CD4-positive, alpha-beta T cell treated with Interleukin-21 for 1 hour (primary cell): ENCODE measurements at regions not wholly inside any gene's neighbourhood (a gene's known extent, or its start where the extent isn't known, plus 50 kb on each side); places are given as distances from the start of the nearest gene placed in this dataset.
"Not testable (repeated sequence)": the region's sequence is repeated elsewhere in the genome, so short reads cannot be mapped to it uniquely, and the experiment has no call there.

ENCODE experiments used
- DNase-seq: peaks from one replicate; pipeline ENCODE4 v3.0.0-alpha.2; 2020

DNA sequence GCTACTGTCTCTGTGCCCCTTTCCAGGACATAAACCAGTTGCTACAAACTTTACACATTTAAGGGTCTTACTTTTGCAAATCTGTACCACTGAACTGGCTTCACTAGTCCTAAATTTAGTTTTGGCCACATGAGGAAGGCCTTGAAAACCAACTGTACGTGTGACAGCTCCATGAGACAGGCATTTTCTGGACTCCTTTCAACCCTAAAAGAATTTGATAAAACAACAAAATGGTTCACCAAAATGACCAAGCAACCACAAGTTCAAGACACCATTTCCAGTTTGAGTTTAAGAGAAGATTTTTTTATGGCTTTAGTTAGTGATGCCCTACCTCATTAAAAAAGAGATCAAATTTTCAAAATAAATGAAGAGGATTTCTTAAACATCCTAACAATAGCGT is 246.4 kb downstream of the ZNF674 start:
- no peak for DNase-seq

DNA sequence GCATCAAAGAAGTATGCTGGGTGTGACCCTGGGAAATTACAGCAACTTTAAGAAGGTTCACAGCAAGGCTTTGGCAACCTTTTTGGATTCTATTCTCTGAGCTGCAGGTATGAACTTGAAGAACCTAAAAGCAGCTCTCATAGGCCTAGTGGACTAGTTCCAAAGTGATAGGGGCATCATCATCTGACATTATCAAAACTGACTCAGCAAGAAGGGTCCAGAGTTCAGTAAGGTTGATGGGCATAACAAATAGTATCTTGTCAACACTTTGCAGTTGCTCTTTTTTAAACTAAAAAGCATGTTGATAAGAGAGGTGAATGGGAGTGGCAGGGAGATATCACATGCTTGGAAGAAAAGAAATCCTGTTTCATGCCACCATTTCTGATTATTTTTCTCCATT is 249.3 kb downstream of the ZNF674 start:
- DNase-seq = no peak

DNA sequence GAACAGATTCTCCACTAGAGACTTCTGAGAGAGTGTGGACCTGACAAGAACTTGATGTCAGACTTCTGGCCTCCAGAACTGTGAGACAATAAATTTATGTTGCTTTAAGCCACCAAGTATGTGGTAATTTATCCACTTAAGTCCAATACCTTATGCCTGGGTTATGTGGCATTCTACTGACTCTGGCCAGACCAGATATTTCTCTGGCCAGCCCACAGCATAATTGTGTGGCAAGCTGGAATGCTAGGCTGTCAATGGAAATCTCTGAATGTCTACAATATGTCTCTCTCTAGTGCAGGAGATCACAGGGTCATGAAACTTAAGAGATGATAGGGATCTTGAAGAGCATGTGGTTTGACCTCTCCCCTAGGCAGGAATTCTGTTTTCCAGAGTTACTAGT is 251.0 kb downstream of the ZNF674 start:
- DNase-seq = no peak

DNA sequence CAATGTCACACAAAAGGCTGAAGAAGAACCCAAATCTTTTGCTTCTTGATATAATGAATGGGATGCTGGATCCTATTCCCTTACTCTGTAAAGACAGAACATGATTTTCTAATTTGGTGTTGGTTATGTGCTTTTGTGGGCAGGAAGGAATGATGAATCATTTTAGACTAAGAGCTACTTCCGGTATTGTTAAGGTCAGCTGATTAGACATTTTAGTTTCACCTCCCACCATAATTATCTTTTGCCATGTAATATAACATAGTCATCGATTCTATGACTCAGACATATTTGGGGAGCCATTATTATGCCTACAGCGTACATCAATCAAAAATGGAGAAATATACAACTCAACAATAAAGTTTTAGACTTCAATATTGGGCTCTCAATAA is 265.3 kb downstream of the ZNF674 start:
- DNase-seq = no peak

DNA sequence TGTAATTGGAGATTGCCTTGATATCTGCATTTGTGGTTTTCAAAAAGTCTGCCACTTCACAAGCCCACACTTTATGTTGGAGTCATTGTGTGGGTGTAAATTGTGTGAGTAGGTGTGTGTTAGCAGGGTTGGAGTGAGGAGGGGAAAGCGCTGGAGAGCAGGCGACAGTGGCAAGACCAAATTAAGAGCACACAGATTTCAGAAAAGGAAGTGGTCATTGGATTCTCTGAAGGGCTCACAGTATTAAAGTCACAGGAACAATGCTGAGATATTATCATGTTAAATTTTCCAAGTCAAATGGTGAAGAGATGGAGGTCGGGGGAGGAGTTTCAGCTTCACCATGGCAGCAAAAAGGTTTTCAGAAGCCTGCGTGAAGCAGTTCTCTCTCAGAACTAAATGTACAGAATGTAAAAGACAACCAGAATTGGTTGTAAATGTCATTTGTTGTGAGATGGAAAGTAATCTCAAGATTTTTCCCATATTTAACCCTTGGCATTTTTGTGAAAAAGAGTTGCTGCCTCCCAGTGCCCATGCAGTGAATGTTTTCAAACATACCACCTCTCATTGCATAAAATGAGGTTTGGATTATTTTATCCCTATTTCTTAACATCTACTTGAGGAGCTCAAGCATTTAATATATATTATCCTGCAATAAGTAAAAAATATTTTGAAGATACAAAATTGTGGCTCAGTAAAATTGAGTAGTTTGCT is 265.9 kb downstream of the ZNF674 start:
- DNase-seq = no peak

DNA sequence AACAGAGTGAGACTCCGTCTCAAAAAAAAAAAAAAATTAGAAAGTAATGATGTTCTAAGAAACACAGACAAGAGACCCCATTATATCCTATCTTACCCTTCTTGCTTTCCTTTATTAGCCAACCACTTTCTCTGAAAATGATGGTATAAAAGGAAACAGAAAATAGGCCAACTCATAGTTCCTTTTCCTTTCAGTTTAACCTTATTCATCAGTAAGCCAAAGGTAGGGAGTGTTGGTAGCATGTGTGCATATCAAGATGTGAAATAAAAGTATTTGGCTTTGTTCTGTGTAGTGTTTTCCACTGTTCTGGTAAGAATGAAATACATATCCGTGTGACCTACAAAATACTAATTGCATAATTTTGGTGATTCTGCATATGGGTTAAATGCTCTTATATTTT is 266.6 kb downstream of the ZNF674 start:
- no peak for DNase-seq

DNA sequence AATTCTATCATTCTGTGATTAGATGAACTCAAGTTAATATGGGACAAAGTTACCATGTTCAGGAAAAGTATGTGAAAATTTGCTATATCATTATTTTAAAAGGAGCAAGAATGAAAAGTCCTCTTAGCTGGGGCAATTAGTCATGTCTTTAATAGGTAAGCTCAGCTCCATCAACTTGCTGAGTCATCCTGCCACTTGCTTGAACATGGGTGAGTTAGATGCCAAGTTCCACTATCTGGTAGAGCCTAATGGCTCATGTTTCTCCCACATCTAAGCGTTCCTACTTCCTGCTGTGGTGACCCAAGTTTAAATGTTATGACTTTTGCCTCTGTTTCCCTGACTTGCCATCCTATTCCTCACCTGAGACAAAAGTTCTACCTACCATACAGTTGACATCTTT is 276.8 kb downstream of the ZNF674 start:
- no peak for DNase-seq

DNA sequence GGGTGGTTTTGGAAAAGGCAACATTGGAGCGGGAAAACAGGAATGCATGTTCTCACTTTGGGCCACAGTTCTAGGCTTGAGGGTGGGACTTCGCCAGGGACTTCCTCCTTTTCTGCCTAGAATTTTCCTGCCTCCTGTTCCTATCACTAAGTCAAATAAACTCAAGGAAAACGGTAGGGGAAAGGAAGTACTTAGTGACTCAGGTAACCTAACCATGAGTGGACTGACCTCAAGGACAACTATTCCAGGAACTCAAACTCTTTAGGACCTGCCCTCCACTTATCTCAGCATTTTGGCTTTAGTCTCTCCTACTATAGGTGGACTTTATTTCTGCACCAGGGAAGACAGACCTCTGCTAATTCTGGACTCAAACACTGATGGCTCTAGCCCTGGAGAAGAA is 281.7 kb downstream of the ZNF674 start:
- DNase-seq = no peak

DNA sequence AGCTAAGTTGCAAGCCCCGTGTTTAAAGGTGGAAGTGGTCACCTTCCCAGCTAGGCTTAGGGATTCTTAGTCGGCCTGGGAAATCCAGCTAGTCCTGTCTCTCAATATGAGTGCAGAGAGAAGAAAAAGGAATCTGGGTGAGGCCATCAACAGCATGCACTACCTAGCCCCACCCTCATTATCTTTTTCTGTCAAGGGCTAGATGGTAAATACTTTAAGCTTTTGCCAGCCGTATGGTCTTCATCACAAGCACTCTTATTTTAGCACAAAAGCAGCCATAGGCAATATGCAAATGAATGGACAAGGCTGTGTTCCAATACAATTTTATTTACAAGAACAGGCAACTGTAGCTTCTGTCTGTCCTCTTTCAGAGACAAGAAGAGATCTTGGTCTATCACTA is 282.9 kb downstream of the ZNF674 start:
- no peak for DNase-seq

DNA sequence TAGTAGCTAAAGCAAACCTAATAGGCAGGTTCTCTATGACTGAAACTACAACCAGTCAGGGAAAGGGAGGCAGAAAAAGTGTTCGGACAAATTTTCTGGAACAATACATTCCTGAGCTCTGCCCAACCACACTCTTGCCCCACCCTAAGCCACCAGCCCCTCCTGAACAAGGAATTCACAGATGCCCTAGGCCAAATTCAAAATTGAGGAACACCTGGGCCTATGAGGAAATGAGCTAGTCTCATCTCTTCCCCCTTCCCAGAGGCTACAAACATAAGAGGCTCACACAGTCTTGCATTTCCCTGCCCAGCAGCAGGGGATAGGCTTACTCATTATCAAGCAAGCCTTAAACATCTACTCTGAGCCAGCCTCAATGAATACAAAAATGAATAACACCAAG is 284.7 kb downstream of the ZNF674 start:
- no peak for DNase-seq

DNA sequence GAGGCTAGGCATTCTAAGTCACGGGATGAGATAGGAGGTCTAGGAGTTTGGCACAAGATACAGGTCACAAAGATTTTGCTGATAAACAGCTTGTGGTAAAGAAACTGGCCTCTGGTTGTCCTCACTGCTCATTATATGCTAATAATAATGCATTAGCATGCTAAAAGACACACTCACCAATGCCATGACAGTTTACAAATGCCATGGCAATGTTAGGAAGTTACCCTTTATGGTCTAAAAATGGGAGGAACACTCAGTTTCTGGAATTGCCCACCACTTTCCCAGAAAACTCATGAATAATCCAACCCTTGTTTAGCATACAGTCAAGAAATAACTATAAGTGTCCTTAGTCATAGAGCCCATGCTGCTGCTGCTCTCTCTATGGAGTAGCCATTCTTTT is 286.9 kb downstream of the ZNF674 start:
- DNase-seq = no peak

DNA sequence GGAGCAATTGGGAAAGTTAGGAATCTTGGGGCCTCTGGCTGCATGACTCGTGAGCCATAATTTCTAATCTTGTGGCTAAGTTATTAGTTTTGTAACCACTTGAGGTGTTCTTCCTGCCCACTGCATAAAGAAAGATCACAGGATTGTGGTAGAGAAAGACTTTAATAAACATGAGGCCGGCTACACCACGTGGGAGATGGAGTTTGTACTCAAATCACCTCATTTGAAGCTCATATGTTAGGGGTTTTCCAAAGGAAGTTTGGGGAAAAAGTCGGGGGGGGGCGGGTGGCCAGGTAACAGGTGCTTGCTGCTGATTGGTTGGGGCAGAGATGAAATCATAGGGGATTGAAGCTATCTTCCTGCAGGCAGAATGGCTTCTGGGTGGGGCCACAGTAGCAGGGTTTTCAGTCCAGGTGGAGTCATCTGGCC is 287.8 kb downstream of the ZNF674 start:
- peak; percentile 33 for DNase-seq

DNA sequence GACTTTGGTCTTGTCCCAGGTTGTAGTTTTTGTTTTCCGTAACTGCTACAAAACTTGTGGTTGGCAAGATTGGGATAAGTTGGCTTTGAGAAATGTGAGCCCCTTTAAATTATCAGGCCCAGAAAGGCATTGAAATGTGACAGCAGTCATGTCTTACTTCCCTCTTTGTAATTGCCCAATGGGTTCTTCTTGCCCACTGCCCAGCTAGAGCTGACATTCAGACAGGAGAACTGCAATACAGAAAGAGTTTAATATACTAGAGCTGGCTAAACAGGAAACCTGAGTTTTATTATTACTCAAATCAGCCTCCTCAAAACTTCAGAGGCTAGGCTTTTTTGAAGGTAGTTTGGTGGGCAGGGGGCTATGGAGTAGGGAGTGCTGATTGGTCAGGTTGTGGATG is 288.3 kb downstream of the ZNF674 start:
- DNase-seq = no peak

DNA sequence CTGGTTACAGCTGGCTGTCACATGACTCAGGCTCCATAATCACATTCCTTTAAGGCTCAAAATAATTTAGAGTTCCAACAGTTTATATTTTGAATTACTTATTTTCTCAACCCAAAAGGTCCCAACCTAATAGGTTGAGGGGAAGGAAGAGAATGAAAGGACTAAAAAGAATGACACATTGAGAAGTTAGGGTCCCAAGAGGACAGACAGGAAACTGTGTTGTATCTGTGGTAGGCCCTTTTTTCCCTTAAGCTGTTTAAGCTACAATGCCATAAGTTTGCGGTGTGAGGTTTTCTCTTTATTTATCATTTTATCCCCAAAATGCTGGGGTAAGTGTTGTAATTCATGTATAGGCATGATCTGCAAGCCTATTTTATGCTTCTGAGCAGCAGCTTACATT is 290.2 kb downstream of the ZNF674 start:
- DNase-seq = no peak

DNA sequence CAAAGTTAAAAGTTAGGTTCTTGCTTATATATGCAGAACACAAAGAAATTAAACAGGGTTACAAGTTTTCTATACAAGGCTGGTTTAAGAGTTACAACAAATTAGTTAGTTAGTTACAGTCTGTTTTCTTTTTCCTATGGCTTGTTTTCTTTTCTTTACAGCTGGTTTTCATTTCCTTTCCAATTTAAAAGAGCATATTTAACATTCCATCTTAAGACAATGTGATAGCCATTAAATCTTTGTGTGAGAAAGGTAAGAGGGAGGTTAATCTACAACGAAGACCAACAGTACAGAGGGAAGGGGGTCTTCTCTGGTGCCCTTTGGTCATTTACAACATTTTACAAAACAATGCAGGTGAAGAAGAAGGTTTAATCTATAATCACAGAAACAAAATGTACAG is 290.6 kb downstream of the ZNF674 start:
- DNase-seq = no peak

DNA sequence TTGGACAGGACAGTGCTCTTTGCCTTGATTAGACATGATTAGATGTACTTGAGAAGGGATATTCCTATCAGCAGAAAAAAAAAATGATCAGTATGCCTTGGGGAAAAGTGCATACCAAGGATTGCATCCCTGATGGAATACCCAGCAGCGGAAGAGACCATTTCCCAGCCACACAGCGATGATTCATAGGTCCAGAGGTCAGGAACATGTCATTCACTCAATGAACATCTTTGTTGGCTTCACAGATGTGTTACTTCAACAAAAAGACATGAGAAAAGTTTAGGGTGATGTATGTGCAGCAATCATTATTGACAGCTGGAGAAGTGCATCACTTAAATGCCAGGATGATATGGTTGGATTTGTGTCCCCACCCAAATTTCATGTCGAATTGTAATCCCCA is 293.5 kb downstream of the ZNF674 start:
- no peak for DNase-seq

DNA sequence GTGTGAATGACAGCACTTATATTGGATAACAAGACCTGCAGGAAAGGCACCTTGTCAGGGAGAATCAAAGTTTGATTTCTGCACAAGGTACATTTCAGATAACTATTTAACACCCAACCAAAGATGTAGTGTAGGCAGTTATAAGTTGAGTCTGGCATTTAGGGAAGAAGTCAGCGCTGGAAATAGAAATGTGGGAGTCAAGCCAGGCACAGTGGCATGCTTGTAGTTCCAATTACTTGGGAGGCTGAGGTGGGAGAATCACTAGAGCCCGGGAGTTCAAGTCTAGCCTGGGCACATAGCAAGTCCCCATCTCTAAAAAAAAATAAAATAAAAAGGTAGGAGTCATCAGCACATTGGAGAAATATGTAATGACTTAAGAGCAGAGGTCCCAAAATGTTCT is 295.1 kb downstream of the ZNF674 start:
- DNase-seq = no peak

DNA sequence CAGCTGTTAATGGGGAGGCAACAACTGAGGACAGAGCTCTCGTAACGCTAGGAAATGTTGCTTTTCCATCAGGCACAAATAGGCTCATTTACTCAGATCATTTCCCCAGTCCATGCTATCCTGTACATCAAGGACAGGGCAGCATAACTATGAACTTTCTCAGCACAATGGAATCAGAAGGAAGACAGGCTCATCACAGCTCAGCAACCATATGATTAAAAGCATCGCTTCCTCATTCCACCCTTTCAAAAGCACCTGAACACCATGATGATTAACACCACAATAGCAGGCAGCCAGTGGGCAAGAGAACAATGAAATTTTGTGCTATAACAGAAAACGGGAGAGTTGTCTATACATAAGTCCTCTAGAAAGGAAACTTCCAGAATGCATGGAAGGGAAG is 297.8 kb downstream of the ZNF674 start:
- no peak for DNase-seq

DNA sequence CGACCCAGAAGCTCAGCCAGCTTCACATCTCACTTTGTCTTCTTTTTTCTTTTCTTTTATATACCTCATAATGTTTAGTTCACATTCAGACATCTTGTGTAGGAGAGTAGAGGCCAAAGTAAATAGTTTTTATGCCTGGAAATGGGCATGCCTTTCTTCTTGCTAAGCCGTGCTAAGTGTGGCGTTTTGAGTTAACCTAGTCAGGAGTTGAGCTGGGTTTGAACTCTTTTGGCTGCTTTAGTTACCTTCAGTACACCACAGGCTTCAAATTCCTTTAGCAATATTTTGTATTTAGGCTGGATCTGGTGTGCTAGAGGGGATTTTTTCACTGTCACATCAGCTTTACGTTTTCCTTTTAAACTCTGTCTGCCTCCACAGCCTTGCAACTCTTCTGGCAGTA is 300.8 kb downstream of the ZNF674 start:
- no peak for DNase-seq

DNA sequence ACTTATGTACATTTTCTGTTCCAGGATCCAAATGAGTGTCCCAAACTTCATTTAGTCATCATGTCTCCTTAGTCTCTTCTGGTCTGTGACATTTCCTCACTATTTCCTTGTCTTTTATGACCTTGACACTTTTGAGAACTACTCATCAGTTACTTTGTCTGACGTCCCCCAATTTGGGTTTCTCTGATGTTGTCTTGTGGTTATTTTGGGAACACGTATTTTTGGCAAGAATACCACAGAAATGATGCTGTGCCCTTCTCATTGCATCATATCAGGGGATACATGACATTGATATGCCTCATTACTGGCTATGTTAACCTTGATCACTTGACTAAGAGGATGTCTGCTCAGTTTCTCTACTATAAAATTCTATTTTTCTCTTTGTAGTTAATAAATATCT is 308.8 kb downstream of the ZNF674 start:
- DNase-seq = no peak

DNA sequence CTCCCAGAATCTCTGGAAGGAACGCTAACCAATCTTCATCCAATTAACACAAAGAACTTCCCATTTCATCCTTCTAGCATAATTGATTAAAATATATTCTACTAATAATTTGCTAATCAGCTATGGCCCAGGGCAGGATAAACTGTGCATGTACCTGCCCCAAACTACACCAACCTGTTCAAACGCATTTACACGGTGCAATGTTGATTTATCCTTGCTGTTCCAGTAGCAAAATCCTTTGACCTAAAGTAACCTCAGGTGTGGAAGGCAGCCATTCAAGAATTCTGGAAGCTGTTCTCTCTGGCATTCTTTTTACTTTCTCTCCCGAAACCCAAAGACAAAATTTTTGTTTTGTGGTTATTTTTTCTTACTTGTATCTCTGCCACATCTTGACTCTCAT is 309.4 kb downstream of the ZNF674 start:
- DNase-seq = no peak

DNA sequence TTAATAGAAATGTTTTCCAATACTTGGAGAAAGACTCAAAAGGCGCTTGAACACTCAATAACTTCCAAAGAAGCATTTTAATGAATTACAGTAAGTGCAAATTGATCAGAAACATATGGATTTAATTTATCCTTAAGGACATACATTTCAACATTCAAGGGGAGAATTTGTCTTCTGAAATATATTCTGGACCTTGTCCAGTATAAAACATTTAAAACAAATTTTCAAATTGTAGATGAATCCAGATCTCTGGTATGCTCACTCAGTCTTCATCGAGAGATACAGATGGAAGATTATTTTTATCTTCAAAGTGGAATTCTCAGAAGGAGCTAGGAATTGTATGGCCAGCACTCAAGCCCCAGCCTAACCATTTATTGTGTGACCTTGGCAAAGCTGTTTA is 310.4 kb downstream of the ZNF674 start:
- no peak for DNase-seq

DNA sequence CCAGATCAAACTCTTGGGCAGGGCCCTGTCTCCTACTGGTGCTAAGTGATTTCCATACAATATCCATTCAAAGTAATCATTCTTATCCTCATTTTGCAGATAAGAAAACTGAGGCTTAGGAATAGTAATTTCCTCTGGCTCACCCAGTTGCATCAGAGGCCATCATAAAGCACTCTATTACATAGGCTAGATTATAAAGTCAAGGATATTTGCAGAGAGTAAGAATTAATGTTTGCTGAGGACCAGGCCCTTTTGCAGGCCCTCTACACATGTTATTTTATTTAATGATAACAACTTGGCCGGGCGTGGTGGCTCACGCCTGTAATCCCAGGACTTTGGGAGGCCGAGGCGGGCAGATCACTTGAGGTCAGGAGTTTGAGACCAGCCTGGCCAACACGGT is 316.8 kb downstream of the ZNF674 start:
- no peak for DNase-seq

DNA sequence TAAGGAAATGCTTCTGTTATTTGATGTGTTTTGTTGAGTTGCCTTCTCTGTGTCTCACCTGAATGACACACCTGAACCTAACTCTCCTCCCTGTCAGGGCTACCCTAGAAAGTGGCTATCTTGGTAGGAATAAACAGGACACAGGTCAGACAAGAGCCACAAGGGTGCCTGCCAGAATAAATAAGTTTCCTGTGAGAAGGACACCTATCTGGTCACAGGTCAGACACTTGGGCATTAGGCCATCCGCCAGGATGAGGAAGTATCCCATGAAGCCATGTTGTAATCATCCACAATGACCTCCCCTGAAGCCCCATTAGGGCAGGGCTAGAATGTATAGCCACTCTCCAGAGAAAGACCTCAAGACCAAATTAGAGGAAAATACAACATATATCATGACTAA is 318.8 kb downstream of the ZNF674 start:
- DNase-seq = no peak

DNA sequence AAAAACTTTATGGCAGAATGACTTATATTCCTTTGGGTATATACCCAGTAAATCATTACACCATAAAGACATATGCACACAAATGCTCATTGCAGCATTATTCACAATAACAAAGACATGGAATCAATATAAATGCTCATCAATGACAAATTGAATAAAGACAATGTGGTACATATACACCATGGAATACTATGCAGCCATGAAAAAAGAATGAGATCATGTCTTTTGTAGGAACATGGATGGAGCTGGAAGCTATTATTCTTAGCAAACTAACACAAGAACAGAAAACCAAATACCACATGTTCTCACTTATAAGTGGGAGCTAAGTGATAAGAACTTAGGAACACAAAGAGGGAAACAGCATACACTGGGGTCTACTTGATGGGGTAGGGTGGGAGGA is 321.7 kb downstream of the ZNF674 start:
- not testable (repeated sequence) for DNase-seq

DNA sequence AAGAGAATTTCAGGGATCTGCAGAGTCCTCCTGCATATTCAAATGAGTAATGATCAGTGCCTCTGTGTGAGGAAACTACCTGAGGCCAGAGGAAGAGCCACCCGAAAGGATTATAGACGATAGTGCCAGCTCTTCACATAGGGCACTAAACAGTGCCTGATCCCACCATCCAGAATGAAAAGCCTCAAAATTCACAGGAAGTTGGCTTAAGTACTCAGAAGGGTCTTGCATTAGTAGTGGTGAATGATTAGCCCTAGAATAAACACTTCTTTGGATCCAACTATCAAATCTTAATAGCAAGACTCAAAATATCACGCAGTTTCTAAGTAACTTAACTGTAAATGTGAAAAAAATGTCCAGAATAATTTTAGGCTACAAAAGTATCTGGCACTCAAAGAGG is 324.4 kb downstream of the ZNF674 start:
- DNase-seq = no peak
